GM18519 (cell line): ENCODE measurements at regions not wholly inside any gene's neighbourhood (a gene's known extent, or its start where the extent isn't known, plus 50 kb on each side); places are given as distances from the start of the nearest gene placed in this dataset.
"Not testable (repeated sequence)": the region's sequence is repeated elsewhere in the genome, so short reads cannot be mapped to it uniquely, and the experiment has no call there.

ENCODE experiments used
- ATAC-seq: cut with Tn5 transposase; IDR thresholded peaks from one replicate; pipeline ENCODE4 v1.9.1; 2021; ENCODE audit warnings: mild to moderate bottlenecking, moderate library complexity; ENCODE audit not compliant: unreplicated experiment, low FRiP score

- ATAC-seq: not testable (repeated sequence)
Measured at GRCh38 chr12:75657354-75657753, 145.9 kb upstream of the KRR1 start.

- no peak for ATAC-seq
Measured at GRCh38 chr12:75656648-75657047, 145.2 kb upstream of the KRR1 start.

GRCh38 chr12:75656210-75656609 is 144.8 kb upstream of the KRR1 start:
- ATAC-seq: no peak

GRCh38 chr12:75655315-75655806 is 144.0 kb upstream of the KRR1 start:
- ATAC-seq: no peak

GRCh38 chr12:75651342-75651695 is 139.9 kb upstream of the KRR1 start:
- ATAC-seq: no peak

GRCh38 chr12:75650595-75651341 is 139.4 kb upstream of the KRR1 start:
- no peak for ATAC-seq

- no peak for ATAC-seq
Measured at GRCh38 chr12:75650100-75650499, 138.7 kb upstream of the KRR1 start.

- no peak for ATAC-seq
Measured at GRCh38 chr12:75648856-75649255, 137.4 kb upstream of the KRR1 start.

GRCh38 chr12:75646329-75647210 is 135.2 kb upstream of the KRR1 start:
- ATAC-seq: no peak

- no peak for ATAC-seq
Measured at GRCh38 chr12:75644472-75645072, 133.2 kb upstream of the KRR1 start.

GRCh38 chr12:75643119-75643518 is 131.7 kb upstream of the KRR1 start:
- not testable (repeated sequence) for ATAC-seq

- no peak for ATAC-seq
Measured at GRCh38 chr12:75642226-75642625, 130.8 kb upstream of the KRR1 start.

GRCh38 chr12:75641031-75641780 is 129.8 kb upstream of the KRR1 start:
- peak; percentile 99 for ATAC-seq

GRCh38 chr12:75638792-75639191 is 127.4 kb upstream of the KRR1 start:
- no peak for ATAC-seq

GRCh38 chr12:75636607-75637006 is 125.2 kb upstream of the KRR1 start:
- ATAC-seq: no peak

GRCh38 chr12:75635606-75636444 is 124.4 kb upstream of the KRR1 start:
- no peak for ATAC-seq

GRCh38 chr12:75634244-75635222 is 123.1 kb upstream of the KRR1 start:
- no peak for ATAC-seq

GRCh38 chr12:75633789-75634188 is 122.4 kb upstream of the KRR1 start:
- ATAC-seq: no peak
